ENCODE measurements at regions not wholly inside any gene's neighbourhood (a gene's known extent, or its start where the extent isn't known, plus 50 kb on each side); places are given as distances from the start of the nearest gene placed in this dataset.
"Not testable (repeated sequence)": the region's sequence is repeated elsewhere in the genome, so short reads cannot be mapped to it uniquely, and the experiment has no call there.

DNA sequence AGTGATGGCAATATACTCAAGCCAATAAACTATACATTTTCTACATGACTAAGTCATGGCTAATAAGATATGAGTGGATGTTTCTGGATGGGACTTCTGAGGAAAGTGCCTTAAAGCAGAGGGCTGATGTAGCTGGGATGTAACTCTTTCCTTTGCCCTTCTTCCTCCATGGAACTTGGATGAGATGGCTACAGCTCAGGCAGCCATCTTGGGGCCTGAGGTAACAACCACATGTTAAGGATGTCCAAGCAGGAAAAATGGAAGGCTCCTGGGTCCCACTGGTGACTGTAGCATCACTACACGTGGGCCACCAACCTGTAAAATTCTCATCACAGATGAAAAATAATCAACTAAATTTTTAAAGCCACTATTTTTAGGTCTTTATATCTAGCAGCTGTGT lies 54.4 kb upstream of the GRIP1 start:
- DNase-seq (ENCODE audit: low read depth), result no peak

DNA sequence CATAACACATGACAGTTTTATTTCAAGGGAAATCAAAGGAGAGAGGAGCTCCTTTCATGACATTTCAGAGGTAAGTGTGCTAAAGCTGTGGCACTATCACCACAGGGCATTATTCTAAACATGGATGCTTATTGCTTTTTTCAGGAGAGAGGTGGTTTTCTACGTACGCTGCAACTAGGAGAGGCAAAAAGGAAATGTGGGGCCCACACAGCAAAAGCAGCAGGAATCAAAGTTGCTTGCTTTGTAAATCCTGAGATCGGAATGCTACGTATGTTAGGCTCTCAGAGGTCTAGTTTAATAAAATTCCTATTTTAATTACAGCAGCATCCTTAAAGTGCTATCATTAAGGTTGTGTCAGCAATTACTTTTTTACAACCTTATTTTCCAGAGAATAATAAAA lies 55.0 kb upstream of the GRIP1 start:
- no peak for DNase-seq (ENCODE audit: low read depth)

DNA sequence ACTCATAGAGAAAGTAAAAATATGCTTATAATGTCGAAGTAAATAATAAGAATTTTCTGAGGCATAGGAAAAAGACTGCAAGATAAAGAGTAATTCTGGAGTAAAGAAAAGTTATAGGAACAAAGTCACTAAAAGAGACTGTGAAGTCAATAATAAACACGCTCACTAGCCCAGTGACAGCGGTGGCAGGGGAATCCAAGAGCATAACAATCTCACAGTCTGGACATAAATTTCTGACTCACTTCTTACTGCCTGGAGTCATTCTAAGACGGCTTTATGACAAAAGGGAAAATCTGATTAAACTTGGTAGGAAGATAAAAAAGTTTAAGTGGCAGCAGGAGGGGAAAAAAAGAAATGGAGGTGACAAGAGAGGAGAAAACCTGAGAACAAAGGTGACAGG lies 56.4 kb upstream of the GRIP1 start:
- no peak for DNase-seq (ENCODE audit: low read depth)

DNA sequence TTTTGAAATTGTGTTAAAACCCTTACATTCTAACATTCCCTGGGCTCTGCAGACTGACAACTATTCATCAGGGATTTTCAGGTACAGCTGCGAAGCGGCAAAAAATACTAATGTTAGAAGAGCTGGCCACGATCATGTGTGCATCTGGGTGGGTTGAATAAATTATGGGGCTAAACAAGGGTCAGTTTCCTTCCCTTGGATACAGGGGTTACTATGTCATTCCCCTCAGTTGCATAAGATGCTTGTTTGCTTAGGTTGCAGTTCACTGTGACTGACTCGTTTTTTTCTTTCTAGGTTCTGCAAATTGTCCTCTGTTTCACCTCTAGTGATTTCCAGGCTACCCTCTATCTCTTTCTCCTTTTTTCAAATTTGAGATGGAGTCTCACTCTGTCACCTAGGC lies 58.1 kb upstream of the GRIP1 start:
- DNase-seq (ENCODE audit: low read depth), result no peak

DNA sequence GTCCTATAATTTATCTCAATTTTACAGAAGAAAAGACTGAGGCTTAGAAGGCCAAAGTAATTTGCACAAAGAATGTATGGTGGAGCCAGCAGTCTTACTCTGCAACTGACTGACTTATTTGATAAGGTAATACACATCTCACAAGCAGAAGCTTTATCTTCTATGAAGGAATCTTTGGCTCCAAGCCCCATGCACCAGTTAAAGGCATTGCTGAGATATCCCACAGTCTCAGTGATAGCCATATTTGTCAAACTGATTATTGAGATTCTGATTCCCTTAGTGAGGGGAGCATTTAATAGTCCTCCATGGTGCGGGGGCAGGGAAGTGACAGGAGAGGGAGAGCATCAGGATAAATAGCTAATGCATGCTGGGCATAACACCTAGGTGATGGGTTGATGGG lies 60.4 kb upstream of the GRIP1 start:
- no peak for DNase-seq (ENCODE audit: low read depth)

DNA sequence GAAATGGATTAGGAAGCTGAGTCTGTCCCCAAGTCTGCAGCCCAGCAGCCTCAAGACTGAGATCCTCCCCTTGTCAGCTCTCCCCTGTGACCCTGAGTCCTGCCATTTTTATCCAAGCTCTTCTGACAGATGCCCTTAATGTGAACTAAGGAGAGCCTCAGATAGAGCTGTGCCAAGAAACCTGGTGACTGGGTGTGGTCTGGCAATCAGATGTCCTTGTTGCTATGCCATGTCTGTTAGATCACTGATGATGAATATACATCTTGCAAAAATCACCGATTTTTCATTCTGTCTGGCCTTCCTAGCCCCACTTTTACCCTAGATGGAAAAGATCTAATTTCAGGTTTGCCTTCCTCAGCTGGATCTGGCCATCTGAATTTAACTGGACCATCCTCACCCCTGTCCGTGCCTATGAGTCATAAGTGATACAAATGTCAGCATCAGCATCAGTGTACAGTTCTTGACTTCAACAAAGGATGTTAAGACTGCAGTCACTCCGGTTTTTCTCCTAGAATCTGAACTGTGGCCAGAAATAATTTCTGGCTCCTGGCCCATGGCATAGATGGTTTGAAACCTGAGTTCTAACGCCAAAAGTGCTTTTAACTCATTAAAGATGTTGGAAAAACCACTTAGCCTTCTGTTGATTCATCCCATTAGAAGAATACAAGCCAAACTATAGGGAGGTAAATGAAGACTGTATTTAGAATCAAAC lies 61.2 kb upstream of the GRIP1 start:
- peak; percentile 1 for DNase-seq (ENCODE audit: low read depth)

DNA sequence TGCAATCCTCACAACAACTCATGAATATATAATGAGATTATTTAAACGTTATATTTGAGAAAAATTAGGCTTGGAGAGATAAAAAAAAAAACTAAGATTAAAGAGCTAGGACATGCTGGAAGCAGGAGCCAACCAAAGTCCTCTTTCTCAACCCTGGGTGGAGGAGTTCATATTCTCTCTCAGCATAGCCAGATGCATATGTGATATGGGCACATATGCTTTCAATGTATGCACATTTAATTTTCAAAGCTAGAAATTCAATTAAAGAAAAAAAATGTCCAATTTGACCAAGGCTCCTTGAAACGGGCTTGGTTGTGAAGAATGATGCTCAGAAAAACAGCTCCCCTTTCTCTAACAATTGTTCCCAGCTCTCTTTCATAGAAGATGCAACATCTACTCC lies 61.9 kb upstream of the GRIP1 start:
- DNase-seq (ENCODE audit: low read depth), result no peak

DNA sequence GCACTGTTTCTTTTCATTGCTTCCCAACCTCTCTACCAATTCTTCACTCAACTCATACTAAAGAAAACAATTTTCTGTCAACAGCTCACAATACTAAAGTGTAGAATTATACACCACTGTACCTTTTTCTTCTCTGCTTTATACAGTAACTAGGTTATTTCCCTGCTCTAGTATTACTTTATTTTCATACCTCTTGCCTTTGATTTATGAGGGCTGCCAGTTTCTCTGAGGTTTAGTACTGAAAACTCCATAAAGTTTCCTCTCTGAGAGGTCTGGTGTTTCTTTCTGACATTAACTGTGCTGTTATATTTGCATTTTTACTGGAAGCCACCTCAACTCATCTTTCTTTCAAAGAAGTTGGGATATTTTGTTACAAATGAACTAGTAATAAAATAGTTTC lies 63.0 kb upstream of the GRIP1 start:
- DNase-seq (ENCODE audit: low read depth), result no peak

DNA sequence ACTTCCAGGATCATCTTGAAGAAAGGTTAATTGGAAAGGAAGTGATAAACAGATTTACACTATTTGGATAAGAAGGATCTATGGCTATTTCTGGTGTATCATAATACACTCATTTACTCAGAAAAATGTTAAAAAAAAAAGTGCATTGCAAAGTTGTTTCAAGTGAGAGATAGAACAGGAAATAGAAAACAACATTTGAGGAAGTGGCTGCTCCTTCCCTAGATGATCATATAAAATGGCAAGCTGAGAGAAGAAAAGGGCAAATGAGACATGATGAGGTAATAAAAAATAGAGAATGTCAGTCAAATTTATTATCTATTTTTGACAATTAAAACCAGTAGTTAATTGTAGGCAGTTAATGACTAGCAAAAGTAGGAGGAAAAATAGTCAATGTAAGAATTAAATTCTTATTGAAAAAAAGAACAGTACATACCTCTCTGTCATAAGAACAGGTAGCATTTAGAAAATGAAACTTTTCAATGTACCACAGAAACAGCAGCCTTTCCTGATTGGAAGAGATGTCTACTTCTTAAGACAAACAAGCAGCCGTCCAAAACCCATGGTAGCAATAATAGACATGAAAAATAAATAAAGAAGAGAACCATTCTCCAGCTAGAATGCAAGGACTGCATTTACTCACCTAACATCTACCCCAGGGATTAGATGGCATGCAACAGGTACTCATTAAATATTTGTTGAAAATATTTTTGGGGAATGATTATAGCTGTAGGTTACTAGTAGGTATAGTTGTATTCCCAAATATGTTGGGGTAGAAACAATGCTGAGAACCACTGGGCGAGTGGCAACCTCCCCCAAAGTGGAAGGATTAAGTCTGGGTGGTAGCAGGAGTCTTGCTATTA lies 63.9 kb upstream of the GRIP1 start:
- DNase-seq (ENCODE audit: low read depth), result no peak

DNA sequence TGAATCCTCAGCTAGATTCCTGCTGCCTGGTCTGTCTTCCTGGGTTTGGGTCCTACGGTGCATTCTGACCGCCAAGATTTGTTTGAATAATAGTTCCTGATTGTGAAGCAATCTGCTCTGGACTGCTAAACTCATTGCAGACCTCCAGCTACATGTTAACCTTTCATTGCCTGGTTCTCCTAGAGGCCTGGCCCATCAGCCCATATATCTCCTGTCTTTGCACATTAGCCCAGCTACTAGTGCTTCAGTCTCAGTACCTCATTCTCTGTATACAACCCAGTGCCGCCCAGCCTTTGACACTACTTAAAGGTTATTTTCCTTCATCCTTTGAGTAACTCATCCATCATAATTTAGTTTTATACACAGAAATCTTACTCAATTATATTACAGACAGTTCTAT lies 65.6 kb upstream of the GRIP1 start:
- no peak for DNase-seq (ENCODE audit: low read depth)

DNA sequence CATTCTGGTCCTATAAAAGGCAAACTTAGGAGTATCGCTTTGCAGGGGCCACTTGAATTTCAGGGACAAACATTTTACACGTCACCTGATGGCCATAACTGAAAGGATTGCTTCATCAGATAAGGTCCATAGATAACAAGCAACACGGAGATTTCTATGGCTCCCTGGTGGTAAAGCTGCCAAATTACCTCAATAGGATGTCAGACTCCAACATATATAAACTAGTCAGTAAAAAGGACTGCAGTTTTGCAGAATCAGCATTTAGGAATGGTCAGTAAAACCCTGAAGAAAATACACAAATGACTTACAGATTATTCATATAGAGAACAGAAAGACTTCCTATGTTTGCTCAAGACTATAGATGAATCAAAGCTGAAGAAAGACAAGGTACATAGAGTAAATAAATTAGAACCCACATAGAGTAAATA lies 66.1 kb upstream of the GRIP1 start:
- DNase-seq (ENCODE audit: low read depth), result no peak

DNA sequence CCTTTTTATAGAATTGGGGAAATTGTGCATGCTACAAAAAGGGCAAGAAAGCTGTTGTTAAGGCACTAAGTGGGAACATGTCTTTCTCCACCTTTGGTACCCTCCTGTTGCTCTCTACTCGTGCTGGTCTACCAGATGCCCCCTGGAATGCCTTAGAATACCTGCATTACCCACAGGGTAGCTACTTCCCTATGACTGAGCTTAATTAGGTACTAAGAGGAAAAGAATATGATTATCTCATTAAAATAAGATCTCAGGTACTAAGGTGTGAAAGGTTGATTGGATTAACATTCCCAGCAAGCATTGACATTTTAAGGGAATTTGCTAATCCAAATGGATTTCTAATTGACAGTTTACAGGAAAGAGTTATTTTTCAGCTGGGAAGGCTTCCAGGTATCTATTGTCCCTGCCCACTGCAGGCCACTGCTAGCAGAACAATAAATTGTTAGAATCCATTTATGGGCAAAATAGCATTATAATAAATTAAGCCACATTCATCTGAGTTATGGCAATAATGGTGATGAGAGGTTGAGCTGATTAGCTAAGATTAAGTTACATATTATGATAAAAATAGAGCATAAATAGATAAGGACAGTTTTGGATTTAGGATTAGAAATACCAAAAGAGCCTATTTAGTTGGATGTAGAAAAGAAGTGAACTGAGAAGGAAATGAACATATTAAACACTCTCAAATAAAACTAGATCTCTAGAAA lies 67.8 kb upstream of the GRIP1 start:
- DNase-seq (ENCODE audit: low read depth), result no peak

DNA sequence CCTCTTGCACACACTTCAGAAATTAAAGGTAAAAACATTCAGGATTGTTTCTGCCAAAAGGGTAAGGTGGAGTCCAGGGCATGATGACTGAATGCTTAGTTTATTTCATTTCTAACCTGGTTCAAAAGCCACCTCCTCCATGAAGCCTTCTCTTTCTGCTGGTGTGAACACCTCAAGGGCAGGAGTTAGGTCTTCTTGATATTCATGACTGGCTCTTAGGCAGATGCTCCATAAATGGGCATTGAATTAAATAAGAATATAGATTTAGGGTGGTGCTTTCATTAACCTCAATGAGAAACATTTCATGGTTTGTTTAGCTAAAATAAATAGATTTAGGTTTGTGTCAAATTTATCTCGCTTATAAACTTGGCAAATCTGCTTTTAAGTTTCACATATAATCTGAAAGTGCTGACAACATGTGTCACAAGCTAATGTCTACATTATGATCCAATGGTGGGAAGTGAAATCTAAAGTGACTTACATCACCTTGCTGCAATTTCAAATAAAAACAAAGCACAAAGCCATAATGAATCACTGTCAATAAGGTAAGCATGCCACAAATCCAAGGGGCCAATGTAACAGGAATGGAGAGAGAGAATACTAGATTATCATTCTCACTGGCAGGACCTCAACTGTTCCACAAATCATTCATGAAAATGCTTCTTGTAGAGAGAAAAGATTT lies 72.7 kb upstream of the GRIP1 start:
- DNase-seq (ENCODE audit: low read depth), result no peak

DNA sequence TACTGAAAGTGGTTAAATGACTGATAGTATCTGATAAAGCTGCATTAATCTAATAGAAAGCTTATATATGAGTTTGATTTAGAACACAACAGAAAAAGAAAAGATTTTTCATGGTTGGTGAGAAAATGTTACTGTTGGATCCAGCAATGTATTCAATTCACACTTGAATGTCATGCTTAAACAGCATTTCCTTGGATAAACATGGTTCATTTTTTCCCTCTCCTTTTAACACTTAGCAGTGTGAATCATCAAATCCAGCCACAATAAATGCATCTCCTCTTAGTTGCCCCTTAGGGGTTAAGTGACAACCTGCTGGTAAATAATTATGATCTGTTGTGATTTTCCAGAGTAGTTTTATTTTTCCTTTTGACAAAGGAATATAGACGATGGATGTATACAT lies 74.9 kb upstream of the GRIP1 start:
- no peak for DNase-seq (ENCODE audit: low read depth)

DNA sequence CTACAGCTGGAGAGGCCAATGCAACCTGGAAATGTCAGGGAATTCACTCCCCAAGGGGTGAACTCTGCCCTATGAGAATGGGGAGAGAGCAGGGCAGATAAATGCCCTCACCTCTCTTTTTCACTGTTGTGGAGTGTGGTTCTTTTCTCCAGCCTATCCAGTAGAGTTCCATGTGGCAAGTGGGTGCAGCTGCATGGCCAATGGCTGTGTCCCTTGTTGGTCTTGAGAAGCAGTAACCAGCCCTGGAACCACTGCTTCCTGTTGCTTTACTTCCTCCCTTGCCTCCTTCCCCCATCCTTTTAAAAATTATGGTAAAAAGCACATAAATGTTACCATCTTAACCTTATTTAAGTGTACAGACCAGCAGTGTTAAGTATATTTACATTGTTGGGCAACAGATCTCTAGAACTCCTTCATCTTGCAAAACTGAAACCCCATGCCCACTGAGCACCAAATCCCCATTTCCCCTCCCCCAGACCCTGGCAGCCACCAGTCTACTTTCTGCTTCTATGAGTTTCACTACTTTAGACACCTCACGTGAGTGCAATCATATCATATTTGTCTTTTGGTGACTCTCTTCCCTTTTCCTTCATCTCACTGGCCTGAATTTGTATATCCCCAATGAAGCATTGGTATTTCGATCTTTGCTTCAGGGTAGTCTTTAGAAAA lies 77.0 kb upstream of the GRIP1 start:
- no peak for DNase-seq (ENCODE audit: low read depth)

DNA sequence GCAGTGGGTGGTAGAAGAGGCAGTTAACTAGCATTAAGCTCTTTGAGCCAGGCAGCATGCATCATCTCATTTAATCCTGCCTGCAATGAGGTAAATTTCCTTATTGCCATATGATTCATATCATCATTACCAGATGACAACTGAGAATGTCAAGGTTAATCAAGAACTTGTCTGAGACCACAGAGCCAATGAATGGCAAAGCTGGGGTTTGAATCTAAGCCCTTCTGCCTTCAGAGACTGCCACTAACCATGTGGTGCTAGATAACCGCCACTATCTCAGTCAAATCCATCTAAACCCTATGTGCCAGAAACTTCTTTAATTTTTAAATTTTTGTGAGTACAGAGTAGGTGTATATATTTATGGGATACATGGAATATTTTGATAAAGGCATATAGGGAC lies 77.8 kb upstream of the GRIP1 start:
- DNase-seq (ENCODE audit: low read depth), result no peak

DNA sequence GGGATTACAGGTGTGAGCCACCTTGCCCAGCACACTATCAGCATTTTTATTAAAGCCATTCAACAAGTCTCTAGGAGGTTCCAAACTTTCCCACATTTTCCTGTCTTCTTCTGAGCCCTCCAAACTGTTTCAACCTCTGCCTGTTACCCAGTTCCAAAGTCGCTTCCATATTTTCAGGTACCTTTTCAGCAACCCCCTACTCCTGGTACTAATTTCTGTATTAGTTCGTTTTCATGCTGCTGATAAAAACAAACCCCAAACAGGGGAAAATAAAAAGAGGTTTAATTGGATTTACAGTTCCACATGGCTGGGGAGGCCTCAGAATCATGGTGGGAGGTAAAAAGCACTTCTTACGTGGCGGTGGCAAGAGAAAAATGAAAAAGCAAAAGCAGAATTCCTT lies 81.2 kb upstream of the GRIP1 start:
- DNase-seq (ENCODE audit: low read depth), result not testable (repeated sequence)

DNA sequence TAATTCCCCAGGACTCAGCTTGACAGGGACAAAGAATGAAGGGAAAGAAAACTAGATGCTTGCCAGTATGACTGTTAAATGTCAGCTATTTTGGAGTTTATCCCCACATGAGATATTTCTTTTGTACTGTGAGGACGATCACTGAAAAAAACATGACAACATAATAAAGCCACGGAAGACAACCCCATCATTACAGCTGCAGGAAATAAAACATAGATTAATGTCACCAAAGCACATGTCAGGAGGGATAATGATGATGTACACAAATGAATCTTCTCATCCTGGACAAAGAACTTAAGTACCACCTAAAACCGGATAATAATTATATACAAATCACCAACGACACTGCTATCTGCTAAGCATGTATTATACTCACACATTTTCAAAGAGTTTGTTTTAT lies 84.6 kb upstream of the GRIP1 start:
- no peak for DNase-seq (ENCODE audit: low read depth)

DNA sequence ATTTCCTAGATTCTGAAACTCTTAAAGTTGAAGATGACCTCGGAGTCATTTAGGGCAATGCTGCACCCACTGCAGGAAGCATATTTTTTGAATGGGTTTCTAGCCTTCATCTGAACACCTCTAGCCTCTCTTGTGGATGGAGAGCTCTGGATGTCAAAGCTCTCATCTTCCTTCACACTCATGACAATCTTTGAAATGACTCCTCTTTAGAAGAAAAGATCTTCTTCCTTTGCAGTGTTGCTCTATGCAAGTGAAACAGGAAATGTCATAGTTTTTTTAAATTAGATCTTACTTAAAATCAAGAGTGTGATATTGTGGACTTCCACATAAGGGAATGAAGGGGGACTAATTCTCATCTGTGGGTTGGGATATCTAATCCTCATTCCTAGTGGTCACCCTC lies 86.3 kb upstream of the GRIP1 start:
- no peak for DNase-seq (ENCODE audit: low read depth)

DNA sequence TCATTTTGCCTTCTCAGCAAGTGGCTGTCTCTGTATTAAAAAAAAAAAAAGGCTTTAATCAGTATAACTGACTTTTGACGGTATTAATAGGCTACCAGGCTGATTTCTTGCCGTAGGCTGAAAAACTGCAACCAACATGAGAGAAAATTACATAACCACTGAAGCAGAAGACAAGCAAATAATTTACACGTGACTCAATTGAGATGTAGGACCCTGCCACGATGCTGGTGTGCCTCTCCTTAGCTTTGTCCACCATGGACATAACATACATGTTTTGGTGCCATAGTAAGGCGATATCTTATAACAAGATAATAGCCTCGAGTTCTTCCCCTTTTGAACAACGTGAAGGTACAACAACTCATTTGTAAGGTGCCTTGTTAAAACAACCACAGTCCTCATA lies 88.7 kb upstream of the GRIP1 start:
- DNase-seq (ENCODE audit: low read depth), result no peak

DNA sequence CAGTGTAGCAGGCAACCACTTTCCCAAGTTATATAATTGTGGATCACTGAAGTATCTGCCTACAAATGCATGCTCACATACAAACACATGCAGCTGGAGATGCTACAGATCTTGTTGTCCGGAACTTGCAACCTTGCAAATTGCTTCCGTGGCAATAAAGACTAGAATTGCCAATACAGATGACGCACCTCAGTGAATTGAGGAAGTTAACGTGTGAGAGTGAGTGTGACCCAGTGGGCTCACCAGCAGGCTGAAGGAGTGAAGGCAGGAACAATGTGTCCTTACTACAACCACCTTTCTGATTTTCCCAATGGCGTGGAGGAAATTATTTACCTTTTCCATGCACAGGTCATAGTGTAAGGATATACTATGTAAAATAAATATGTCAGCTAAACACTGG lies 89.4 kb upstream of the GRIP1 start:
- DNase-seq (ENCODE audit: low read depth), result no peak

DNA sequence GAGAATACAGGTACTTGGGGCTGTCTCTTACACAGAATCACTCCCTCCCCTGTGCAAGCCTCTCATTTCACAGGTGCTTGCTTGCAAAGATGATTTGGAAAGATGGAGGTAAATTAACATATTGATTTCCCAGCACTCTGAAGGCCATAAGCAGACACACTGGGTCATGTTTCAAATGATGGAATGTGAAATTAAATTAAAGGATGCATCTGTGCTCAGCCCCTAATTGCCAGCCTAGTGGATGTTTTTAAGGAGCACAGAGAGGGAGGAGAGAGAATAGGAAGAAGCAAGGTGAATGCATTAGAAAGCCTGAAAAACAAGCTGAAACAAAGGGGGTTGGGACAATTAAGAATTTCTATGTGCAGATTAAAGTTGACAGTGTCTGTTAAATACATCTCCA lies 96.1 kb upstream of the GRIP1 start:
- DNase-seq (ENCODE audit: low read depth), result no peak

All from LHCN-M2 (cell line).